Fibroblast of mammary gland (primary cell): ENCODE measurements at regions not wholly inside any gene's neighbourhood (a gene's known extent, or its start where the extent isn't known, plus 50 kb on each side); places are given as distances from the start of the nearest gene placed in this dataset.
"Not testable (repeated sequence)": the region's sequence is repeated elsewhere in the genome, so short reads cannot be mapped to it uniquely, and the experiment has no call there.

ENCODE experiments used
- DNase-seq: peaks from one replicate; pipeline ENCODE4 v3.0.0-alpha.2; 2010; ENCODE audit warnings: low read depth
- H3K4me3 ChIP-seq: 2 replicates; pipeline ENCODE4 v1.5.1; 2011; ENCODE audit warnings: low read depth, mild to moderate bottlenecking, low read length, moderate library complexity; ENCODE audit not compliant: control insufficient read depth
- TF ChIP-seq, protein P1 (sequence below): conservative IDR thresholded peaks from 2 replicates; pipeline ENCODE4 v1.5.1; 2011; ENCODE audit warnings: low read depth, low read length, inconsistent platforms; ENCODE audit not compliant: control insufficient read depth, insufficient read depth

DNA sequence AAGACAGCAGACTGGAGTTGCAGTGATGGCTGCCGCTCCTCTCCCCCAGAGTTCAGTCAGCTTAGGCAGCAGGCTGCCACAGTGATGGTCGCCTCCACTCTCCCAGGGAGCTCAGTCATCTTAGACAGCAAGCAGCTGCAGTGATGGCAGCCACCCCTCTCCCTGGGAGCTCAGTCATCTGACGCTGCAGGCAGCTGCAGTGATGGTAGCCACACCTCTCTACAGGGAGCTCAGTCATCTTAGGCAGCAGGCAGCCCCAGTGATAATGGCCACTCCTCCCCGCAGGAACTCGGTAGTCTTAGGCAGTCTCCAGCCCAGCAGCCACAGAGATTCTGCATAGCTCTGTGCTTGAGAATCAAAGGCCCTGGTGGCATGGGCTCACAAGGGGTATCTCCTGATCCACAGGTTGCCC is 582.7 kb downstream of the DTWD2 start:
- TF ChIP-seq, protein P1, sequence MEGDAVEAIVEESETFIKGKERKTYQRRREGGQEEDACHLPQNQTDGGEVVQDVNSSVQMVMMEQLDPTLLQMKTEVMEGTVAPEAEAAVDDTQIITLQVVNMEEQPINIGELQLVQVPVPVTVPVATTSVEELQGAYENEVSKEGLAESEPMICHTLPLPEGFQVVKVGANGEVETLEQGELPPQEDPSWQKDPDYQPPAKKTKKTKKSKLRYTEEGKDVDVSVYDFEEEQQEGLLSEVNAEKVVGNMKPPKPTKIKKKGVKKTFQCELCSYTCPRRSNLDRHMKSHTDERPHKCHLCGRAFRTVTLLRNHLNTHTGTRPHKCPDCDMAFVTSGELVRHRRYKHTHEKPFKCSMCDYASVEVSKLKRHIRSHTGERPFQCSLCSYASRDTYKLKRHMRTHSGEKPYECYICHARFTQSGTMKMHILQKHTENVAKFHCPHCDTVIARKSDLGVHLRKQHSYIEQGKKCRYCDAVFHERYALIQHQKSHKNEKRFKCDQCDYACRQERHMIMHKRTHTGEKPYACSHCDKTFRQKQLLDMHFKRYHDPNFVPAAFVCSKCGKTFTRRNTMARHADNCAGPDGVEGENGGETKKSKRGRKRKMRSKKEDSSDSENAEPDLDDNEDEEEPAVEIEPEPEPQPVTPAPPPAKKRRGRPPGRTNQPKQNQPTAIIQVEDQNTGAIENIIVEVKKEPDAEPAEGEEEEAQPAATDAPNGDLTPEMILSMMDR = no peak
- DNase-seq = no peak
- no peak overlapping the region for H3K4me3 ChIP-seq

DNA sequence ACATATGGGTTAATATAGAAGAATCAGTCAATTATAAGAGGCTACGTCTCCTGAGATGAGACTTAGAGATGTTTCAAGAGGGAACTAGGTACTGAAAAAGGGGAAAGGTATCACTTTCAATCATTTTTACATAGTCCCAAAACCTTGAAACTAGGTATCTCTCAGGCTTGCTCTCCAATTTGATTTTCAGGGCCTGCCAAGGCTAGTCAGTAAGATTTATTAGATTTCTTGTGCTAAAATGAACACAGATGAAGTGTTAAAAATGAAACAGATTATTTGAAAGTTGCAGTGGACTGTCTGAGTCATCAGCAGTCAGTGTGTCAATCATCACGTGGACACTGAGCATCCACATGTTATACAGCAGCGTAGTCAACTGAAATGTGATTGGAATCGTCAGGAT is 591.1 kb downstream of the DTWD2 start:
- H3K4me3 ChIP-seq = no peak overlapping the region
- TF ChIP-seq, protein P1 = no peak
- no peak for DNase-seq

DNA sequence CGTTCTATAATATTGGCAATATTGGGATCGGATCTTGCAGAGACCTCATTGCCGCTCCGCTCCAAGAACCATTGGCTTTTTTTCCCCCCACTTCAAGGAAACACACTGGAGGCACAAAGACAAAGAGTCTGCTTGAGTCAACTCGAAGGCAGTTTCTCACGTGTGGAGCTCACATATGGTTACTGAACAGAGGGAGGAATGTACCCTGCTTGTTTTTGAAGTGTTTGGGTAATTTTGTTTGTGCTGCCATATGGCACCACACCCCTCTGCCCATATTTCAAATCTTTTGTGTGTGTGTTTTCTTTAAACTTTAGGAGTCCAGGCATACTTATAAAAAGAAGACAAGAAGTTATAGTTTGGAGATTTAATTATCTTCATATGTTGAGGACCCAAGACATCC is 595.9 kb downstream of the DTWD2 start:
- H3K4me3 ChIP-seq = no peak overlapping the region
- DNase-seq = no peak
- TF ChIP-seq, protein P1 = no peak

DNA sequence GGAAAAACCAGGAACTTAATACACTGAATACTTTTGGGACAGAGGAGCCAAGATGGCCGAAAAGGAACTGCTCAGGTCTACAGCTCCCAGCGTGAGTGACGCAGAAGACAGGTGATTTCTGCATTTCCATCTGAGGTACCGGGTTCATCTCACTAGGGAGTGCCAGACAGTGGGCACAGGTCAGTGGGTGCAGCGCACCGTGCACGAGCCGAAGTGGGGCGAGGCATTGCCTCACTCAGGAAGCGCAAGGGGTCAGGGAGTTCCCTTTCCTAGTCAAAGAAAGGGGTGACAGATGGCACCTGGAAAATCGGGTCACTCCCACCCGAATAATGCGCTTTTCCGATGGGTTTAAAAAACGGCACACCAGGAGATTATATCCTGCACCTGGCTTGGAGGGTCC is 605.4 kb downstream of the DTWD2 start:
- not testable (repeated sequence) for DNase-seq, H3K4me3 ChIP-seq

DNA sequence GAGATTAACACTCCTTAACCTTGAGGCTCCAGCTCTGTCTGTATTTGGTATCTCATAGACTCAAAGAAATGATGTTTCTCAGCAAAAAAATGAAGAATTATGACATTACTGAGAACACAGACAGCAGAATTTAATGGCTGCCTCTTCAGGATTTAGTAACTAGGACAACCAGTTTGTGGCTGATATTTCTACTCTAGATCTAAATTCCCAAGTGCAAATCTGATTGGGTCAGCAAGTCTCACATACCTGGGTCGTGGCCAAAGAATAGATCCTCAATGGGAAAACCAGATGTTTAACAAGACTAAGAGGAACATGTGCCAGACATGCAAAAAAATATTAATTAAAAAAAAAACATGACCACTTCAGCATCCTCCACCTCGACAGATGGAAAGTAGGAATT is 608.9 kb downstream of the DTWD2 start:
- H3K4me3 ChIP-seq = no peak overlapping the region
- no peak for DNase-seq
- TF ChIP-seq, protein P1 = no peak

DNA sequence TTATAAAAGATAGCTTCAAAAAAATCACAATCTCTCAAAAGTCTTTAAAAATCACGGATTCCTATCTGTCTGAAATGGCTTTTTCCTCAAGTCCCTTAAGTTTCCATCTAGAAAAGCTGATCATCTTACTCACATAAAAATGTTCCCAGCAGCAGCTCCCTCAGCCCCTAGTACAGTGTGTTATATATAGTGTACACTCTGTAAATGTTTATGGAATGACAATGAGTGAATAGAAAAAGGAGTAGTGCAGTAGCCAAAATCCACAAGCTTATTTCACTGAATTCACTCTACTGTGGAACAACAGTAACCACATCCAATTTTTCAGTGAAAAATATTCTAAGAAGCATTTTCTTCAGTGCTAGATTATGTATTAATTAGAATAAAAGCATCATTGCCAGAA is 609.4 kb downstream of the DTWD2 start:
- no peak for DNase-seq
- TF ChIP-seq, protein P1 = no peak
- H3K4me3 ChIP-seq = no peak overlapping the region

DNA sequence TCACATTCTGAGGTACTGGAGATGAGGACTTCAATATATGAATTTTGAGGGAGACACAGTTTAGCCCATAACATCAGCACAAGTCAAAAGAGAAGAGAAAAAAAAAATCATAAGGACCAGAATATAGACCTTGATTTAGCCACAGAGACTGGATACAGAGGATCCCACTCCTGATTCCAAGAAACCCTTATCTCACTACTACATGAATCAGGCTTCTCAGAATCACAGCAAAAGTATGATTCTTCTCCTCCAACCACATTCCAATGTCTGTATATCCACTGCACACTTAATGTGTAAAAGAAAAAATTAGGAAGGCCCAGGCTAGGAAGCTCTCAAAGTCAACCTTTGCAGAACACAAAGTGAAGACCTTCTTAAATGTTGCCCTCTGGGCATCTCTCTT is 610.9 kb downstream of the DTWD2 start:
- TF ChIP-seq, protein P1 = no peak
- no peak overlapping the region for H3K4me3 ChIP-seq
- no peak for DNase-seq
